GM10266 (cell line): ENCODE measurements at regions not wholly inside any gene's neighbourhood (a gene's known extent, or its start where the extent isn't known, plus 50 kb on each side); places are given as distances from the start of the nearest gene placed in this dataset.
"Not testable (repeated sequence)": the region's sequence is repeated elsewhere in the genome, so short reads cannot be mapped to it uniquely, and the experiment has no call there.

Experiments used
- DNase-seq: peaks from one replicate; pipeline ENCODE4 v3.0.0; 2012; ENCODE audit errors: extremely low spot score
- CTCF ChIP-seq: IDR thresholded peaks from 2 replicates; pipeline ENCODE4 v1.5.1; 2012; ENCODE audit warnings: mild to moderate bottlenecking, low read depth; ENCODE audit not compliant: control insufficient read depth, insufficient read depth; ENCODE audit errors: missing control alignments

- no peak for TF ChIP-seq CTCF
- DNase-seq: no peak
Observed at GRCh38 chr12:84455598-84455997, 457.0 kb downstream of the SLC6A15 start.

DNA sequence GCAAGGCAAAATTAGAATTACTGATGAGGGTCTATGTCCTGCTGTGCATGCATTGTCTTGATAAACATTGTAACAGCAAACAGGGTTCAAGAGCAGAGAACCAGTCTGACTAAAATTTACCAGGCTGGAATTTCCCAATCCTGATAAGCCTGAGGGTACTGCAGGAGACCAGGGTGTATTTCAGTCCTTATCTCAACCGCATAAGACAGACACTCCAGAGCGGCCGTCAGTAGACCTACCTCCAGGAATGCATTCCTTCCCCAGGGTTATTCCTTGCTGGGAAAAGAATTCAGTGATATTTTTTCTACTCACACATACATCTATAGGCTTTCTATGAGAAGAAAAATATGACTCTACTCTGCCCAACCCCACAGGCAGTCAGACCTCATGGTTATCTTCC, 466.1 kb downstream of the SLC6A15 start:
- DNase-seq: not testable (repeated sequence)

GRCh38 chr12:84436134-84436533, 476.5 kb downstream of the SLC6A15 start:
- DNase-seq: no peak
- TF ChIP-seq CTCF: no peak

GRCh38 chr12:84435682-84436081, 476.9 kb downstream of the SLC6A15 start:
- TF ChIP-seq CTCF: no peak
- no peak for DNase-seq

GRCh38 chr12:84422340-84422739, 490.3 kb downstream of the SLC6A15 start:
- no peak for TF ChIP-seq CTCF
- DNase-seq: no peak

DNA sequence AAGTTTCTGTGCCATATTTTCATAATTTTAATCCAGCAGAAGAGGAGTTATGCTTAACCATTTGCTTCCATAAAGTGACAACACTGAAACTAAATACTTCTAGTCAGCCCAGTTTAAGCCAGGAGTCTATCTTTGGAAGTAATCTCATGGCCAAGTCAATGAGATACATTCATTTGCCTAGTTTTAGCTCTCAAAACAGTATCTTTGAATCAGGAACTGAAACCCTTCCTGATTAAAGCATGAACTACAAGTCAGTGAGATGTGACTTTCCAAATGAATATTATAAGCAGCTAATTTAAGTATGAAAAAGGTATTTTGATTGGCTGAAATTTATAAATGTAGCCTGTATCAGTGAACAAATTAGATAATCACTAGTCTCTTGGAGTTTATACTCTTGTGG, 491.5 kb downstream of the SLC6A15 start:
- no peak for TF ChIP-seq CTCF

DNA sequence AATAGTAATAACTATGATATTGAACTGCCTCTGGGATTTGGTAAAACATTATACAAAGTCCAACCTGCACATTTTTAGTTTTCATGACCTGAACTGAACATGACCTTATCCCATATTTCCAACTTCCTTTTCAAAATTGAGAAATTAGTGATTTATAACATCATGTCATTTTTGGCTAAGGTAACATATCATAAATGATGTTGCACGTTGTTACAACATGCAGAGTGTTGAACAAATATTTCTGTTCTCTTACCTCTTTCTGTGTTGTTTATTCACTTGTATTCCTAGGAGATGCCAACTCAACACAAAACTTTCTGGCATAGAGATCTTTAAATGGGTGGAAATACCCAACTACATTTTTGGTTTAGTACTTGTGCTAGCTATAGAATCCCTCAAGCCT, 496.0 kb downstream of the SLC6A15 start:
- DNase-seq: no peak

More for the DNA sequence above, 491.5 kb downstream of the SLC6A15 start:
- DNase-seq: no peak

DNA sequence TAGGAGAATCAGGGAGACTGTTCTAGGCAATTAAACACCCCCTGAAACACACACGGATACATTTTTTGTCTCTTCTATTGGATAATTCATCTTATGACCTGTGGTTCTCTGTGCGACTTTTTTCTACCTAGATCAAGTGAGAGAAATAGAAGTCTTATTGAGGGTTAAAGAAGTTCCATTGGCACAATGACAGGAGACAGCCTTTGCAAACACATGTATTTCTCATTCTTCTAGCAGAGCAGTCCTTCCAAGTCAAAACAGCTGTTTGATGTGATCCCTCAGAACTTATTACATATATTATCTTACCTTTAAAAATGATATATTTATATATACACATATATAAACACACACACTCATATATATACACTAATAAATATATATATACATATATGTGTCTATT, 496.7 kb downstream of the SLC6A15 start:
- no peak for TF ChIP-seq CTCF
- no peak for DNase-seq

More for the DNA sequence above, 496.0 kb downstream of the SLC6A15 start:
- no peak for TF ChIP-seq CTCF
